Upper lobe of left lung (tissue), 4 donors: ENCODE measurements at regions not wholly inside any gene's neighbourhood (a gene's known extent, or its start where the extent isn't known, plus 50 kb on each side); places are given as distances from the start of the nearest gene placed in this dataset.

Experiments used
- CTCF ChIP-seq, 6 experiments: fragments of 450-650 bp in 4 of 6; fragments of 200-600 bp in 2 of 6; sonication (generic) in 2 of 6; IDR thresholded peaks; one replicate each; pipeline ENCODE4 v1.5.1; 2016 to 2019; ENCODE audit warnings: antibody characterized with exemption in 6 of 6
- POLR2A ChIP-seq, 4 donors: fragments of 450-650 bp; IDR thresholded peaks; one replicate each; pipeline ENCODE4 v1.5.1; 2016 to 2017; ENCODE audit warnings: antibody characterized with exemption in 4 of 4, mild to moderate bottlenecking in 2 of 4
- POLR2AphosphoS5 ChIP-seq, 2 donors: sonication (generic); formaldehyde crosslinking; IDR thresholded peaks; one replicate each; pipeline ENCODE4 v1.5.1; 2017; ENCODE audit warnings: antibody characterized with exemption in 2 of 2

- TF ChIP-seq CTCF (IDR thresholded peaks at IDR 0.05) (no peak), POLR2AphosphoS5 (IDR thresholded peaks at IDR 0.05) (no peak), POLR2A (IDR thresholded peaks at IDR 0.05) (no peak)
Measured at GRCh38 chr3:14305324-14305723, 97.1 kb upstream of the SLC6A6 start.
